Testis (tissue), 2 donors: ENCODE measurements at regions not wholly inside any gene's neighbourhood (a gene's known extent, or its start where the extent isn't known, plus 50 kb on each side); places are given as distances from the start of the nearest gene placed in this dataset.

Experiments
- POLR2A ChIP-seq: fragments of 450-650 bp; IDR thresholded peaks from one replicate; pipeline ENCODE4 v1.6.1; 2017; ENCODE audit warnings: antibody characterized with exemption, mild to moderate bottlenecking, moderate library complexity
- TF ChIP-seq, protein P1 (sequence below), 3 experiments: fragments of 450-650 bp in 2 of 3; fragments of 200-600 bp in 1 of 3; sonication (generic) in 1 of 3; IDR thresholded peaks; one replicate each; pipeline ENCODE4 v1.5.1; 2016 to 2019; ENCODE audit warnings: antibody characterized with exemption in 3 of 3, mild to moderate bottlenecking in 2 of 3, moderate library complexity in 1 of 3

DNA sequence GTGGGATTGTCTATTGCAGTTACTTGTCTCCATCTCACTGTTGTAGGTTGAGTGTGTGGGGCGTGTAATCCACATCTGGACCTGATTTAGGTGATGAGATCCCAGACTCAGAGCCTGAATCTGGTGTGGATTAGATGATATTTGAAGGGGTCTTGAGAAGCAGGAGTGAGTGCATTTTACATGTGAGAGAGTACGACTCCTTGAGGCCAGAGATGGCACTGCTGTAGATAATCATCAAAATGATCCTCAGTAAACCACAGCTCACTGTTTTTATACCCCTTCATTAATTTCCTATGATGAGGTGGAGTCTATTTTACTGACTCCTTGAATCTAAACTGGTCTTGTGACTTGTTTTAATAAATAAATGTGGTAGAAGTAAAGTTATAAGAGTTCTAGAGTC lies 732.5 kb downstream of the KCNJ2 start:
- TF ChIP-seq POLR2A = no peak
- TF ChIP-seq, protein P1, sequence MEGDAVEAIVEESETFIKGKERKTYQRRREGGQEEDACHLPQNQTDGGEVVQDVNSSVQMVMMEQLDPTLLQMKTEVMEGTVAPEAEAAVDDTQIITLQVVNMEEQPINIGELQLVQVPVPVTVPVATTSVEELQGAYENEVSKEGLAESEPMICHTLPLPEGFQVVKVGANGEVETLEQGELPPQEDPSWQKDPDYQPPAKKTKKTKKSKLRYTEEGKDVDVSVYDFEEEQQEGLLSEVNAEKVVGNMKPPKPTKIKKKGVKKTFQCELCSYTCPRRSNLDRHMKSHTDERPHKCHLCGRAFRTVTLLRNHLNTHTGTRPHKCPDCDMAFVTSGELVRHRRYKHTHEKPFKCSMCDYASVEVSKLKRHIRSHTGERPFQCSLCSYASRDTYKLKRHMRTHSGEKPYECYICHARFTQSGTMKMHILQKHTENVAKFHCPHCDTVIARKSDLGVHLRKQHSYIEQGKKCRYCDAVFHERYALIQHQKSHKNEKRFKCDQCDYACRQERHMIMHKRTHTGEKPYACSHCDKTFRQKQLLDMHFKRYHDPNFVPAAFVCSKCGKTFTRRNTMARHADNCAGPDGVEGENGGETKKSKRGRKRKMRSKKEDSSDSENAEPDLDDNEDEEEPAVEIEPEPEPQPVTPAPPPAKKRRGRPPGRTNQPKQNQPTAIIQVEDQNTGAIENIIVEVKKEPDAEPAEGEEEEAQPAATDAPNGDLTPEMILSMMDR (IDR thresholded peaks at IDR 0.05) = no peak
